C4-2B (cell line): ENCODE measurements at regions not wholly inside any gene's neighbourhood (a gene's known extent, or its start where the extent isn't known, plus 50 kb on each side); places are given as distances from the start of the nearest gene placed in this dataset.

Experiments used
- H3K27ac ChIP-seq: fragments of 450-650 bp; 2 replicates; pipeline ENCODE4 v1.5.1; 2017
- ZFX ChIP-seq: fragments of 450-650 bp; IDR thresholded peaks from 2 replicates; pipeline ENCODE4 v1.6.1; 2017
- TF ChIP-seq, protein P1 (sequence below): fragments of 450-650 bp; conservative IDR thresholded peaks from 2 replicates; pipeline ENCODE4 v1.5.1; 2017; ENCODE audit warnings: mild to moderate bottlenecking

DNA sequence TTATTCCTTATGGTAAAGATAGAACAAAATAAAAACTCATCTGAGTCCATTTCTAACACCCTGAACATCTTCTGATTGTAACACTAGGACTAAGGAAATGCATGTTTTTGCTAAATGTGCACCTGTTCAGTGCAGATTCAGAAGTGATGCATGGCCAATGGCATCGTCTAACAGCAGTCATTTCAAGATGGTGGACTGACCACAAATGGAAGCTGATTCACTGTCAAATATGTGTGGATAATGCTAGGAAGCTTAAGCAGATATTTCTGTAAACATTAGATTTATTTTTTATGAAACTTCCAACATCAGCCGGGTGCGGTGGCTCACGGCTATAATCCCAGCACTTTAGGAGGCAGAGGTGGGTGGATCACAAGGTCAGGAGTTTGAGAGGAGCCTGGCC, 394.8 kb downstream of the SAMD5 start:
- no peak for TF ChIP-seq ZFX
- TF ChIP-seq, protein P1, sequence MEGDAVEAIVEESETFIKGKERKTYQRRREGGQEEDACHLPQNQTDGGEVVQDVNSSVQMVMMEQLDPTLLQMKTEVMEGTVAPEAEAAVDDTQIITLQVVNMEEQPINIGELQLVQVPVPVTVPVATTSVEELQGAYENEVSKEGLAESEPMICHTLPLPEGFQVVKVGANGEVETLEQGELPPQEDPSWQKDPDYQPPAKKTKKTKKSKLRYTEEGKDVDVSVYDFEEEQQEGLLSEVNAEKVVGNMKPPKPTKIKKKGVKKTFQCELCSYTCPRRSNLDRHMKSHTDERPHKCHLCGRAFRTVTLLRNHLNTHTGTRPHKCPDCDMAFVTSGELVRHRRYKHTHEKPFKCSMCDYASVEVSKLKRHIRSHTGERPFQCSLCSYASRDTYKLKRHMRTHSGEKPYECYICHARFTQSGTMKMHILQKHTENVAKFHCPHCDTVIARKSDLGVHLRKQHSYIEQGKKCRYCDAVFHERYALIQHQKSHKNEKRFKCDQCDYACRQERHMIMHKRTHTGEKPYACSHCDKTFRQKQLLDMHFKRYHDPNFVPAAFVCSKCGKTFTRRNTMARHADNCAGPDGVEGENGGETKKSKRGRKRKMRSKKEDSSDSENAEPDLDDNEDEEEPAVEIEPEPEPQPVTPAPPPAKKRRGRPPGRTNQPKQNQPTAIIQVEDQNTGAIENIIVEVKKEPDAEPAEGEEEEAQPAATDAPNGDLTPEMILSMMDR = no peak
- no peak overlapping the region for H3K27ac ChIP-seq

DNA sequence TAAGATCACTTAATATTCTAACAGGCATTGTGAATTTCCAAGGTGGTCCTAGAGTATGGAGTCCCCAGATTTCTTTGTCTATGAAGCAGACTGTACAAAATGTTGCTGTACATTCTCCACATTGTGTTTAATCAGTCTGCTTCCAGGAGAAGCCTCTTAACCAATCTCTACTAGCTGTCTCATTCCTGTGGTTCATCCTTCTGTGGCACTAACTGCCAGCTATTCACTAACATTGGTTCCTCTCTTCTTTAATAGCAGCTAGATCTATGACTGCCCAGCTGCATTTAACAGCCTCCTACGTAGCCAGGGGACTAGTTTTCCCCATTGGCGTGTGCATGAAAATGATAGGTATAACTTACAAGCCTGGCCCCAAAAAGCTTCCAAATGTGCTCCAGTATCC, 395.4 kb downstream of the SAMD5 start:
- TF ChIP-seq, protein P1 = no peak
- no peak for TF ChIP-seq ZFX
- H3K27ac ChIP-seq = no peak overlapping the region

DNA sequence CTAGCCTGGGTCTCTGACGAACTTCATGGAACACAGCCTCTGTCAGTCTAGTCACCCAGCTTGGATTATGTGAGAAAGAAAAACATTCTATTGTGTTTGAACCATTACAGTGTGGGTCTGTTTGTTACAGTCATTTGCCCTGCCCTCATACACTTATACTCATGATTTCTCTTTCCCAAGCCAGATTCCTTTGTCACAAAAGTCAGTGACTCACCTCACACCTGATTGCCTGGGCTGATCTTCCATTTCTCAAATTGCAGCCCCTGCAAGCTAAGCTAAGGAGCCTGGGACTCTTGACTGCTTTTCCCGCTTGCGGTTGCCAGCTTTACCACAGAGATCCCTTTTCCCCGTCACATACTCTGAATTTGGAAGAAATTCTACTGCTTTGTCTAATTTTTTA, 395.9 kb downstream of the SAMD5 start:
- TF ChIP-seq, protein P1 = no peak
- TF ChIP-seq ZFX = no peak
- no peak overlapping the region for H3K27ac ChIP-seq

DNA sequence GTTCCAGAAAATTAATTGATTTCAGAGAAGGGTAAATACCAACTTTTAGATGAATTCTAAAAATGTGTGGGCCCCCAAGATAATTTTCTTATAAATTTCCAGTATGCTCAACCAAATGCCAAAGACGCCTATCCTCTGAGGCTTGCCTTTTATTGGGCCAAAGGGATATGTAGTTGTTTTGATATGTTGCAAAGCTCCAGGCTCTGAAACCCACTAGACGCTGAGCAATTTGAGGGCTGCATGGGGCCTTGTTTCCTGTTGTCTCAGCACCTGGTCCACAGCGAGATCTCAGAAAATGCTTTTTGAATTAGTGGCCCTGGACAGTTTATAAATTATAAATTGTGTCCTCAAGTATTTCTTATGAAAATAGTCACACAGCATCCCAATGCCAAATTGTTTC, 397.2 kb downstream of the SAMD5 start:
- TF ChIP-seq, protein P1 = no peak
- no peak for TF ChIP-seq ZFX

DNA sequence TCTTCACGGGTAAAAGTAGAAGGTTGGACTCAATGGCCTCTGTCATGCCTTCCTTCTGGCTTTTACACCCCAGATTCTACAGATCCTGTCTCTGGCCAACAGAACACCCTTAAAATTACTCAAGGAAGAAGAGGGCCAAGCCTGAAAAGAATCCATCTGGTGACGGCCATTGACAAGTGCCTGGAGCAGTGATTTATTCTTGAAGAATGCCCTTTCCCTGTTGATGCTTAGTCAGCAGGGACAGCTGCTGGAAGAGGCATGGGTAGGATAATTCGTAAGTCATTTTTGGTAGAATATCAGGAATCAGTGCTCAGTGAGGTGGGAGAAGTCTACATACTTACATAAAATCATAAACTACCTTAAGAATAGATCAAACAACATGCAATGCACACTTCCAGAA, 397.9 kb downstream of the SAMD5 start:
- TF ChIP-seq ZFX = no peak
- TF ChIP-seq, protein P1 = no peak
- no peak overlapping the region for H3K27ac ChIP-seq

More for the DNA sequence above, 397.2 kb downstream of the SAMD5 start:
- no peak overlapping the region for H3K27ac ChIP-seq

- TF ChIP-seq, protein P1 = no peak
- TF ChIP-seq ZFX = no peak
- H3K27ac ChIP-seq = 0 out of 2 replicates have a peak overlapping the region, but pooled peaks have one; percentile 24
Observed at GRCh38 chr6:147909640-147910039, 401.1 kb downstream of the SAMD5 start.

DNA sequence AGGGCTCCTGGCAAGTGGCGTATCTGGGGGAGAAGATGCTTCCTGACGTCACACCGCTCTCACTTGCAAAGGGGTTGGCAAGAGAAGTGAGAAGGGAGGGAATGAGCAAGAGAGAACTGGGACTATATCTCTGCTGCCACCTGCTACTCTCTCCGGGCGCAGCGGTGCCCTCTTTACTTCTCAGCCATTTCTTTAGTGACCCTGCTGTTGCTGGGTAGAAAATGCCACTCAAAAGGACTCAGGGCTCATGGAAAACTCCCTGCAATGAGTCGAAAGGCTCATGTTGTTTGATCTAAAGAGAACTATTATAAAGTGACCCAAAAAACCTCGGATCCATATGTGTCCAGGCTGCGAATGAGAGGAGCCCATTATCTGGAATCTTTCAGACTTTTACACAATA, 401.8 kb downstream of the SAMD5 start:
- TF ChIP-seq, protein P1 = no peak
- no peak for TF ChIP-seq ZFX
- peak overlapping the region; percentile 24; the same call in 1 of the 2 replicates for H3K27ac ChIP-seq
